ENCODE measurements at regions not wholly inside any gene's neighbourhood (a gene's known extent, or its start where the extent isn't known, plus 50 kb on each side); places are given as distances from the start of the nearest gene placed in this dataset.

- H3K27ac ChIP-seq (ENCODE audit: insufficient read depth, low read length) = no peak overlapping the region
- H4K5ac ChIP-seq (ENCODE audit: low read depth, low read length) = no peak overlapping the region
- no peaks in the 10 kb centered on the region for H3K36me3 ChIP-seq (ENCODE audit: control insufficient read depth, insufficient read depth, low read length)
- H2BK20ac ChIP-seq (ENCODE audit: low read depth, low read length) = no peak overlapping the region
- no peak overlapping the region for H3K23ac ChIP-seq (ENCODE audit: low read depth, low read length)
- H2BK5ac ChIP-seq (ENCODE audit: low read depth, low read length, poor library complexity, severe bottlenecking) = no peak overlapping the region
- H2AFZ ChIP-seq (replicated peaks; ENCODE audit: low read length, poor library complexity) = no peak overlapping the region
- no peak overlapping the region for H3K14ac ChIP-seq (replicated peaks; ENCODE audit: low read depth, low read length)
- in situ Hi-C loops (cut with MboI; ENCODE audit: low sequenced_read_pairs) (no loop called here), intact Hi-C loops (cut with micrococcal nuclease) (no loop called here), dilution Hi-C loops (cut with HindIII; ENCODE audit: low sequenced_read_pairs, unreplicated experiment) (no loop called here)
- H3K9me1 ChIP-seq (ENCODE audit: insufficient read depth, low read length) = no peaks in the 10 kb centered on the region
- no peaks in the 10 kb centered on the region for H3K4me1 ChIP-seq (ENCODE audit: control insufficient read depth, insufficient read depth, low read length)
- no peak overlapping the region for H2AK5ac ChIP-seq (ENCODE audit: low read depth, low read length)
- no peak overlapping the region for H2AK9ac ChIP-seq (replicated peaks; ENCODE audit: low read depth, low read length, poor library complexity)
- H3K18ac ChIP-seq (ENCODE audit: low read depth, low read length) = no peak overlapping the region
- no CpG with 5 or more reads among the region's 6 CpGs for WGBS, 2 experiments (ENCODE audit: extremely low coverage in 2 of 2, insufficient read length in 1 of 2)
- TF ChIP-seq MAFK (IDR thresholded peaks at IDR 0.05; ENCODE audit: low read depth, low read length) = no peak
- TF ChIP-seq RCOR1 (IDR thresholded peaks at IDR 0.05; ENCODE audit: insufficient replicate concordance, low read length) = no peak
- no peak for TF ChIP-seq MAZ (IDR thresholded peaks at IDR 0.05; ENCODE audit: borderline replicate concordance, low read depth, low read length)
- TF ChIP-seq MXI1 (IDR thresholded peaks at IDR 0.05; ENCODE audit: borderline replicate concordance, low read depth, low read length) = no peak
- TF ChIP-seq NFE2L2 (IDR thresholded peaks at IDR 0.05; ENCODE audit: low read depth, low read length) = no peak
- no peak for TF ChIP-seq POLR2A (IDR thresholded peaks at IDR 0.05; ENCODE audit: low read depth, low read length)
- TF ChIP-seq BHLHE40 (IDR thresholded peaks at IDR 0.05; ENCODE audit: low read depth, low read length) = no peak
- TF ChIP-seq RFX5 (IDR thresholded peaks at IDR 0.05; ENCODE audit: low read depth, low read length) = no peak
- CTCF ChIA-PET = interaction anchor here (0.8 to 1.0 kb wide), 2 partner anchors 9 to 10 kb away, joined by 3 read pairs; no protein-coding TSS in a partner anchor
- H3K4me2 ChIP-seq (ENCODE audit: low read depth, low read length) = no peak overlapping the region
- H3K27me3 ChIP-seq (ENCODE audit: control insufficient read depth, insufficient read depth, low read length) = no peaks in the 10 kb centered on the region
- no TSS peak for BruUV-seq (replicated peaks)
- no peak overlapping the region for H3K9ac ChIP-seq (ENCODE audit: low read depth, low read length)
- H3K4ac ChIP-seq (ENCODE audit: low read depth, low read length) = no peak overlapping the region
- H3K4me3 ChIP-seq (ENCODE audit: insufficient read depth, low read depth, low read length) = no peak overlapping the region
- H3K56ac ChIP-seq (ENCODE audit: extremely low read depth, insufficient read depth, low read length) = no peak overlapping the region
- no peaks in the 10 kb centered on the region for H3K9me3 ChIP-seq (ENCODE audit: control insufficient read depth, insufficient read depth, low read length)
- H4K20me1 ChIP-seq (ENCODE audit: insufficient read depth, low read length) = no peaks in the 10 kb centered on the region
- no peak overlapping the region for H2BK120ac ChIP-seq (ENCODE audit: low read depth, low read length)
- DNase-seq (no peak), ATAC-seq (ENCODE audit: low read depth) (no peak)
- POLR2A ChIA-PET (ENCODE audit: unreplicated experiment) = no interaction called here
- H2BK15ac ChIP-seq (ENCODE audit: low read depth, low read length) = no peak overlapping the region
- no peaks in the 10 kb centered on the region for H3K79me1 ChIP-seq (ENCODE audit: low read depth in 1 of 2, low read length in 2 of 2)
- H4K91ac ChIP-seq (ENCODE audit: insufficient read depth, low read depth, low read length) = no peak overlapping the region
- H4K8ac ChIP-seq (ENCODE audit: low read depth in 2 of 2, low read length in 2 of 2) = no peak overlapping the region
Observed at GRCh38 chr4:107192601-107193000, 156.5 kb upstream of the DKK2 start.
